ENCODE measurements at regions not wholly inside any gene's neighbourhood (a gene's known extent, or its start where the extent isn't known, plus 50 kb on each side); places are given as distances from the start of the nearest gene placed in this dataset.

DNA sequence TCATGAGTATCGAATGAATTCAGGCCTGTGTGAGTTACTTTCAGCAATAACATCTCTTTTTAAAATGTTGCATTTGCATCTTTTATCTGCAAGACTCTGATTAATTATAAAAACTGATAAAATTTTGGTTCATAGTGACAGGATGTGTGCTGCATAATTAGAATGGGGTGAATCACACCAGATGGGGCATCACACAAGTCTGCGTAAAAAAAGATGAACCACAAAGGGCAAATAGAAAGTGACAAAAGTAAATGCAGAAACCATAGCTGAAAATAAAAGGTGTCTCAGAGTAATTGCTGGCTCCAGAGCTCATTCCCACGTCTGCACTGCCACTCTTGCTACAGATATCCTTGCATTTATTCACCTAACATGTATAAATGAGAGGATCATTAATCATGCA is 131.1 kb downstream of the HS3ST1 start:
- 74 to 81% methylated on average over 3 of the region's 3 CpGs for WGBS, 2 donors
- TF ChIP-seq POLR2AphosphoS5 (IDR thresholded peaks at IDR 0.05) = no peak
- no peak for TF ChIP-seq POLR2A (IDR thresholded peaks at IDR 0.05)
- TF ChIP-seq, protein P1, sequence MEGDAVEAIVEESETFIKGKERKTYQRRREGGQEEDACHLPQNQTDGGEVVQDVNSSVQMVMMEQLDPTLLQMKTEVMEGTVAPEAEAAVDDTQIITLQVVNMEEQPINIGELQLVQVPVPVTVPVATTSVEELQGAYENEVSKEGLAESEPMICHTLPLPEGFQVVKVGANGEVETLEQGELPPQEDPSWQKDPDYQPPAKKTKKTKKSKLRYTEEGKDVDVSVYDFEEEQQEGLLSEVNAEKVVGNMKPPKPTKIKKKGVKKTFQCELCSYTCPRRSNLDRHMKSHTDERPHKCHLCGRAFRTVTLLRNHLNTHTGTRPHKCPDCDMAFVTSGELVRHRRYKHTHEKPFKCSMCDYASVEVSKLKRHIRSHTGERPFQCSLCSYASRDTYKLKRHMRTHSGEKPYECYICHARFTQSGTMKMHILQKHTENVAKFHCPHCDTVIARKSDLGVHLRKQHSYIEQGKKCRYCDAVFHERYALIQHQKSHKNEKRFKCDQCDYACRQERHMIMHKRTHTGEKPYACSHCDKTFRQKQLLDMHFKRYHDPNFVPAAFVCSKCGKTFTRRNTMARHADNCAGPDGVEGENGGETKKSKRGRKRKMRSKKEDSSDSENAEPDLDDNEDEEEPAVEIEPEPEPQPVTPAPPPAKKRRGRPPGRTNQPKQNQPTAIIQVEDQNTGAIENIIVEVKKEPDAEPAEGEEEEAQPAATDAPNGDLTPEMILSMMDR (IDR thresholded peaks at IDR 0.05) = no peak
- no peak for TF ChIP-seq EP300 (IDR thresholded peaks at IDR 0.05)

GRCh38 chr4:11297201-11297600 is 131.5 kb downstream of the HS3ST1 start:
- Histone ChIP-seq H3K27ac (no peak overlapping the region), H3K9me3 (no peaks in the 10 kb centered on the region), H3K4me3 (no peak overlapping the region), H3K27me3 (no peaks in the 10 kb centered on the region), H3K4me1 (no peaks in the 10 kb centered on the region), H3K36me3 (no peaks in the 10 kb centered on the region)
- no peak for DNase-seq
- TF ChIP-seq, protein P1 (IDR thresholded peaks at IDR 0.05) = no peak
- TF ChIP-seq POLR2AphosphoS5 (IDR thresholded peaks at IDR 0.05) = no peak
- no peak for TF ChIP-seq EP300 (IDR thresholded peaks at IDR 0.05)
- no peak for TF ChIP-seq POLR2A (IDR thresholded peaks at IDR 0.05)
- ATAC-seq (ENCODE audit: low FRiP score in 2 of 2) = no peak
- WGBS, 2 donors = 75 to 77% methylated on average over 4 of the region's 4 CpGs

More for the DNA sequence above, 131.1 kb downstream of the HS3ST1 start:
- Histone ChIP-seq H3K36me3 (no peaks in the 10 kb centered on the region), H3K4me3 (no peak overlapping the region), H3K4me1 (no peaks in the 10 kb centered on the region), H3K27ac (no peak overlapping the region), H3K27me3 (no peaks in the 10 kb centered on the region), H3K9me3 (no peaks in the 10 kb centered on the region)
- ATAC-seq (ENCODE audit: low FRiP score in 2 of 2) (no peak), DNase-seq (no peak)

DNA sequence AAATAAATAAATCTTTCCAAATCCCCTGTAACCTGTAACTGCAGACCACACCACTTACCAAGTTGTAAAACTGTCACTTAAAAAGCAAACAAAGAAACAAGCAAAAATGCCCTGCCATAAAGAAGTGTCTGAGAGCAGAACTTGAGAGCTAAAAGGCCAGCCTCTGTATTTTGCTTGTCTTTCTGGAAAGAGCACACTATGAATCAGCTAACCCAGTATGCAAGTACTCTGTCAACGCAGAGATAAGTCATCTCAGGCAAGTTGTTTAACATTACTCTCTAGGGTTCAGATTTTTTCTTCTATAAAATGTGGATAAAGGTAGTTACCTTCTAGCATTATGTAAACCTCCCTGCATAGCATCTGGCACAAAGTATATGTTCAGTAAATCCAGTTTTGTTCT is 134.8 kb downstream of the HS3ST1 start:
- Histone ChIP-seq H3K9me3 (no peaks in the 10 kb centered on the region), H3K27ac (no peak overlapping the region), H3K27me3 (no peaks in the 10 kb centered on the region), H3K36me3 (no peaks in the 10 kb centered on the region), H3K4me1 (no peaks in the 10 kb centered on the region), H3K4me3 (no peak overlapping the region)
- DNase-seq (no peak), ATAC-seq (ENCODE audit: low FRiP score in 2 of 2) (no peak)
- WGBS, 2 donors = 58 to 68% methylated on average over 1 of the region's 1 CpG
- TF ChIP-seq, protein P1 (IDR thresholded peaks at IDR 0.05) = no peak
- no peak for TF ChIP-seq POLR2A (IDR thresholded peaks at IDR 0.05)
- no peak for TF ChIP-seq POLR2AphosphoS5 (IDR thresholded peaks at IDR 0.05)
- TF ChIP-seq EP300 (IDR thresholded peaks at IDR 0.05) = no peak

- DNase-seq (no peak), ATAC-seq (ENCODE audit: low FRiP score in 2 of 2) (no peak)
- TF ChIP-seq EP300 (IDR thresholded peaks at IDR 0.05) (no peak), POLR2A (IDR thresholded peaks at IDR 0.05) (no peak), POLR2AphosphoS5 (IDR thresholded peaks at IDR 0.05) (no peak)
- TF ChIP-seq, protein P1 (IDR thresholded peaks at IDR 0.05) = no peak
- Histone ChIP-seq H3K27ac (no peak overlapping the region), H3K4me1 (no peaks in the 10 kb centered on the region), H3K9me3 (peaks cover 0 to 6% (median 0%) of the 10 kb centered on the region in 4 donors), H3K36me3 (no peaks in the 10 kb centered on the region), H3K4me3 (no peak overlapping the region), H3K27me3 (no peaks in the 10 kb centered on the region)
- WGBS, 2 donors = 87 to 94% methylated on average over 2 of the region's 2 CpGs
These were observed 141.6 kb downstream of the HS3ST1 start for GRCh38 chr4:11287055-11287454.

GRCh38 chr4:11286533-11286932 is 142.2 kb downstream of the HS3ST1 start:
- TF ChIP-seq EP300 (IDR thresholded peaks at IDR 0.05) (no peak), POLR2AphosphoS5 (IDR thresholded peaks at IDR 0.05) (no peak), POLR2A (IDR thresholded peaks at IDR 0.05) (no peak)
- TF ChIP-seq, protein P1 (IDR thresholded peaks at IDR 0.05) = no peak
- Histone ChIP-seq H3K36me3 (no peaks in the 10 kb centered on the region), H3K27ac (no peak overlapping the region), H3K4me1 (no peaks in the 10 kb centered on the region), H3K27me3 (no peaks in the 10 kb centered on the region), H3K4me3 (no peak overlapping the region), H3K9me3 (peaks cover 0 to 6% (median 0%) of the 10 kb centered on the region in 4 donors)
- DNase-seq (no peak), ATAC-seq (ENCODE audit: low FRiP score in 2 of 2) (no peak)
- WGBS, 2 donors = 34 to 45% methylated on average over 2 of the region's 2 CpGs

Data from upper lobe of left lung (tissue), 6 donors.